ENCODE measurements at regions not wholly inside any gene's neighbourhood (a gene's known extent, or its start where the extent isn't known, plus 50 kb on each side); places are given as distances from the start of the nearest gene placed in this dataset.

DNA sequence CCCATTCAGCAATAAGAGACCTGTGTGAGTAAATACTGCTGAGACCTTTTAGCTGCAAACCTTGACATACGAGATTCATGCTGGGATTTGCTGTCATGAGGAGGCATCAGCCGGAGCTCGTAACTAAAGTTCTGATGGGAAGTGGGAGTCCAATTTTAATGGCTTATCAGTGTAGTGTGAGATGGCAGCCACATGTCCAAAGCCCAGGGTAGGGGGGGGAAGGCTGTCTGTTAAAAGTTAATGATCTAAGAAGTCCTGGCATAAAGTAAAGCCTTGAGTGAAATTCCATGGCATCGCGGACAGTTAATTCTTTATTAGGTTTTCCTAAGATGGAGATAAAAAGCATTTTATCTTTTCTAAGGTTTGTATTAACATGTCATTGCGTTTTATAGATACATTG, 240.0 kb downstream of the AACS start:
- Mint-ChIP-seq H3K9me3 (no peaks in the 10 kb centered on the region), H3K27me3 (ENCODE audit: low read depth in 2 of 2) (peaks cover 7 to 10% of the 10 kb centered on the region in 2 donors), H3K36me3 (no peaks in the 10 kb centered on the region), H3K4me1 (no peaks in the 10 kb centered on the region), H3K27ac (no peak overlapping the region), H3K4me3 (no peak overlapping the region)
- H3K4me3 ChIP-seq (ENCODE audit: low read length): no peak overlapping the region
- TF ChIP-seq, protein P1, sequence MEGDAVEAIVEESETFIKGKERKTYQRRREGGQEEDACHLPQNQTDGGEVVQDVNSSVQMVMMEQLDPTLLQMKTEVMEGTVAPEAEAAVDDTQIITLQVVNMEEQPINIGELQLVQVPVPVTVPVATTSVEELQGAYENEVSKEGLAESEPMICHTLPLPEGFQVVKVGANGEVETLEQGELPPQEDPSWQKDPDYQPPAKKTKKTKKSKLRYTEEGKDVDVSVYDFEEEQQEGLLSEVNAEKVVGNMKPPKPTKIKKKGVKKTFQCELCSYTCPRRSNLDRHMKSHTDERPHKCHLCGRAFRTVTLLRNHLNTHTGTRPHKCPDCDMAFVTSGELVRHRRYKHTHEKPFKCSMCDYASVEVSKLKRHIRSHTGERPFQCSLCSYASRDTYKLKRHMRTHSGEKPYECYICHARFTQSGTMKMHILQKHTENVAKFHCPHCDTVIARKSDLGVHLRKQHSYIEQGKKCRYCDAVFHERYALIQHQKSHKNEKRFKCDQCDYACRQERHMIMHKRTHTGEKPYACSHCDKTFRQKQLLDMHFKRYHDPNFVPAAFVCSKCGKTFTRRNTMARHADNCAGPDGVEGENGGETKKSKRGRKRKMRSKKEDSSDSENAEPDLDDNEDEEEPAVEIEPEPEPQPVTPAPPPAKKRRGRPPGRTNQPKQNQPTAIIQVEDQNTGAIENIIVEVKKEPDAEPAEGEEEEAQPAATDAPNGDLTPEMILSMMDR (IDR thresholded peaks at IDR 0.05): no peak
- DNase-seq (no peak), ATAC-seq (no peak)
- H3K9me3 ChIP-seq (ENCODE audit: control insufficient read depth, insufficient read depth, low read length): no peaks in the 10 kb centered on the region
- no peaks in the 10 kb centered on the region for H3K27me3 ChIP-seq (ENCODE audit: control insufficient read depth, insufficient read depth, low read length)
- H3K4me1 ChIP-seq (ENCODE audit: control insufficient read depth, insufficient read depth, low read length): no peaks in the 10 kb centered on the region
- H3K27ac ChIP-seq (ENCODE audit: low read length): no peak overlapping the region
- H3K36me3 ChIP-seq (ENCODE audit: control insufficient read depth, insufficient read depth, low read length): no peaks in the 10 kb centered on the region
- WGBS (ENCODE audit: insufficient coverage): 86% methylated on average over 6 of the region's 6 CpGs
- intact Hi-C loops (cut with micrococcal nuclease): no loop called here

GRCh38 chr12:125310461-125310860, 245.2 kb downstream of the AACS start:
- Mint-ChIP-seq H3K27me3 (ENCODE audit: low read depth in 2 of 2) (peaks cover 11 to 18% of the 10 kb centered on the region in 2 donors), H3K4me3 (no peak overlapping the region), H3K36me3 (no peaks in the 10 kb centered on the region), H3K27ac (no peak overlapping the region), H3K4me1 (no peaks in the 10 kb centered on the region), H3K9me3 (no peaks in the 10 kb centered on the region)
- H3K9me3 ChIP-seq (ENCODE audit: control insufficient read depth, insufficient read depth, low read length): no peaks in the 10 kb centered on the region
- H3K27me3 ChIP-seq (ENCODE audit: control insufficient read depth, insufficient read depth, low read length): no peaks in the 10 kb centered on the region
- no peaks in the 10 kb centered on the region for H3K36me3 ChIP-seq (ENCODE audit: control insufficient read depth, insufficient read depth, low read length)
- 71% methylated on average over 8 of the region's 8 CpGs for WGBS (ENCODE audit: insufficient coverage)
- intact Hi-C loops (cut with micrococcal nuclease): no loop called here
- TF ChIP-seq, protein P1 (IDR thresholded peaks at IDR 0.05): no peak
- no peak for DNase-seq
- no peak for ATAC-seq
- H3K4me3 ChIP-seq (ENCODE audit: low read length): no peak overlapping the region
- H3K27ac ChIP-seq (ENCODE audit: low read length): no peak overlapping the region
- no peaks in the 10 kb centered on the region for H3K4me1 ChIP-seq (ENCODE audit: control insufficient read depth, insufficient read depth, low read length)

GRCh38 chr12:125311050-125311449, 245.8 kb downstream of the AACS start:
- no peak for DNase-seq

DNA sequence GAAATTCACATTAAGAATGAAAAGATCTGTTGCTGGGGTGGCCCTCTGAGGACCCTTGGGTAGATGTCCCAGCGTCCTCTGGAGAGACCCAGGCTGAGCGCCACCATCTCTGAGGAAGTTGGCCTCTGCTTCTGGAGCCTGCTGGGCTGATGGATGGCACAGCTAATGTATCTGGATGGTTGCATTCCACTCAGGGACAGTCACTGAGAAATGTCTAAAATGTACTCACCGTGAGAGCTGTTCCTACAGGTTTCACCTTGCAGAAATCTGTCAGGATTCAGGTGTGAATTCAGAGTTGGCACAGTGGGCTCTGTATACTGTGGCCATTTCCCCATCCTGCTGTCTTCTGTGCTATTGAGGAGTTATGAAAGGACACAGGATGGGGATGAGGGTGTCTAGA, 247.2 kb downstream of the AACS start:
- WGBS (ENCODE audit: insufficient coverage): 81% methylated on average over 3 of the region's 3 CpGs
- Mint-ChIP-seq H3K4me3 (no peak overlapping the region), H3K27me3 (ENCODE audit: low read depth in 2 of 2) (peaks cover 4 to 11% of the 10 kb centered on the region in 2 donors), H3K9me3 (no peaks in the 10 kb centered on the region), H3K36me3 (no peaks in the 10 kb centered on the region), H3K4me1 (no peaks in the 10 kb centered on the region), H3K27ac (no peak overlapping the region)
- no peak for DNase-seq
- Histone ChIP-seq H3K36me3 (ENCODE audit: control insufficient read depth, insufficient read depth, low read length) (no peaks in the 10 kb centered on the region), H3K27me3 (ENCODE audit: control insufficient read depth, insufficient read depth, low read length) (no peaks in the 10 kb centered on the region), H3K4me1 (ENCODE audit: control insufficient read depth, insufficient read depth, low read length) (no peaks in the 10 kb centered on the region), H3K4me3 (ENCODE audit: low read length) (no peak overlapping the region), H3K9me3 (ENCODE audit: control insufficient read depth, insufficient read depth, low read length) (no peaks in the 10 kb centered on the region), H3K27ac (ENCODE audit: low read length) (no peak overlapping the region)
- intact Hi-C loops (cut with micrococcal nuclease): no loop called here
- TF ChIP-seq, protein P1 (IDR thresholded peaks at IDR 0.05): no peak
- no peak for ATAC-seq

More at GRCh38 chr12:125311050-125311449, 245.8 kb downstream of the AACS start:
- H3K4me3 ChIP-seq (ENCODE audit: low read length): no peak overlapping the region
- no peaks in the 10 kb centered on the region for H3K36me3 ChIP-seq (ENCODE audit: control insufficient read depth, insufficient read depth, low read length)
- no peaks in the 10 kb centered on the region for H3K9me3 ChIP-seq (ENCODE audit: control insufficient read depth, insufficient read depth, low read length)
- Mint-ChIP-seq H3K27ac (no peak overlapping the region), H3K36me3 (no peaks in the 10 kb centered on the region), H3K9me3 (no peaks in the 10 kb centered on the region), H3K4me3 (no peak overlapping the region), H3K4me1 (no peaks in the 10 kb centered on the region), H3K27me3 (ENCODE audit: low read depth in 2 of 2) (peaks cover 11 to 18% of the 10 kb centered on the region in 2 donors)
- 90% methylated on average over 7 of the region's 7 CpGs for WGBS (ENCODE audit: insufficient coverage)
- H3K27ac ChIP-seq (ENCODE audit: low read length): no peak overlapping the region
- intact Hi-C loops (cut with micrococcal nuclease): no loop called here
- TF ChIP-seq, protein P1 (IDR thresholded peaks at IDR 0.05): no peak
- no peaks in the 10 kb centered on the region for H3K27me3 ChIP-seq (ENCODE audit: control insufficient read depth, insufficient read depth, low read length)
- ATAC-seq: no peak
- no peaks in the 10 kb centered on the region for H3K4me1 ChIP-seq (ENCODE audit: control insufficient read depth, insufficient read depth, low read length)

All from natural killer cell (primary cell).